Naive B cell (primary cell): ENCODE measurements at regions not wholly inside any gene's neighbourhood (a gene's known extent, or its start where the extent isn't known, plus 50 kb on each side); places are given as distances from the start of the nearest gene placed in this dataset.
"Not testable (repeated sequence)": the region's sequence is repeated elsewhere in the genome, so short reads cannot be mapped to it uniquely, and the experiment has no call there.

Source experiments
- ATAC-seq, 2 donors: fragments of 150-1000 bp; cut with Tn5 transposase; 2 replicates each; pipeline ENCODE4 v1.10.0; 2021; ENCODE audit warnings: low read depth in 2 of 2, mild to moderate bottlenecking in 2 of 2, moderate library complexity in 2 of 2
- DNase-seq: peaks from one replicate; pipeline ENCODE4 v3.0.0; 2022
- H3K27ac Mint-ChIP-seq, 6 donors: one replicate each; pipeline ENCODE4 v1.8.0; 2020 to 2022; ENCODE audit warnings: mild to moderate bottlenecking in 6 of 6, mixed read lengths in 6 of 6, moderate library complexity in 5 of 6, inconsistent platforms in 2 of 6
- H3K27me3 Mint-ChIP-seq, 3 donors: one replicate each; pipeline ENCODE4 v1.8.0; 2021 to 2022; ENCODE audit warnings: mixed read lengths in 3 of 3, mild to moderate bottlenecking in 1 of 3
- H3K36me3 Mint-ChIP-seq, 2 donors: one replicate each; pipeline ENCODE4 v1.8.0; 2020 to 2022; ENCODE audit warnings: mixed read lengths in 2 of 2, inconsistent platforms in 1 of 2, mild to moderate bottlenecking in 1 of 2
- H3K4me1 Mint-ChIP-seq, 3 donors: one replicate each; pipeline ENCODE4 v1.8.0; 2020 to 2022; ENCODE audit warnings: mixed read lengths in 3 of 3, inconsistent platforms in 1 of 3, mild to moderate bottlenecking in 1 of 3, moderate library complexity in 1 of 3
- H3K4me3 Mint-ChIP-seq, 8 donors: one replicate each; pipeline ENCODE4 v1.8.0; 2020 to 2022; ENCODE audit warnings: mild to moderate bottlenecking in 8 of 8, mixed read lengths in 8 of 8, moderate library complexity in 8 of 8, inconsistent platforms in 2 of 8
- H3K9me3 Mint-ChIP-seq, 7 donors: one replicate each; pipeline ENCODE4 v1.8.0; 2020 to 2022; ENCODE audit warnings: mixed read lengths in 7 of 7, mild to moderate bottlenecking in 5 of 7, inconsistent platforms in 2 of 7, moderate library complexity in 1 of 7

DNA sequence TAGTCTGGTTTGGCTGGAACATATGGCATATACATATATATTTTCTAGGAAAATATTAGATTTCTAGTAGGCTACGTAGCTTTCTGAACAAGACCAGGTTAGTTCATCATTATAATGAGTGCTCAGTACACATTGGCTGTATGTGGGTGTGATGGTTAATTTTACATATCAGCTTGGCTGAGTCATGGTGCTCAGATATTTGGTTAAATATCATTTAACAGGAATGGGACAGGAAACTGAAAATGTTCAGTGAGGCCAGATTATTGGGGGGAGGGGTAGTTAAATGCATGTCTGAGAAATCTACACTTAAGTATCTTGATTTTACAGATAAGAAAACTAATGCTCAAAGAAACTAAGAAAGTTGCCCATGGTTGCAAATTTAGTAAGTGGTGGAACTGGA, 160.1 kb downstream of the RBMX2 start:
- peaks cover 0 to 20% (median 9%) of the 10 kb centered on the region in 3 donors for H3K27me3 Mint-ChIP-seq
- no peak for ATAC-seq
- no peak overlapping the region for H3K4me3 Mint-ChIP-seq
- no peak overlapping the region for H3K27ac Mint-ChIP-seq
- DNase-seq: no peak
- peaks cover 0 to 3% (median 0%) of the 10 kb centered on the region in 7 donors for H3K9me3 Mint-ChIP-seq
- no peaks in the 10 kb centered on the region for H3K36me3 Mint-ChIP-seq
- peaks cover 0 to 6% (median 0%) of the 10 kb centered on the region in 3 donors for H3K4me1 Mint-ChIP-seq

DNA sequence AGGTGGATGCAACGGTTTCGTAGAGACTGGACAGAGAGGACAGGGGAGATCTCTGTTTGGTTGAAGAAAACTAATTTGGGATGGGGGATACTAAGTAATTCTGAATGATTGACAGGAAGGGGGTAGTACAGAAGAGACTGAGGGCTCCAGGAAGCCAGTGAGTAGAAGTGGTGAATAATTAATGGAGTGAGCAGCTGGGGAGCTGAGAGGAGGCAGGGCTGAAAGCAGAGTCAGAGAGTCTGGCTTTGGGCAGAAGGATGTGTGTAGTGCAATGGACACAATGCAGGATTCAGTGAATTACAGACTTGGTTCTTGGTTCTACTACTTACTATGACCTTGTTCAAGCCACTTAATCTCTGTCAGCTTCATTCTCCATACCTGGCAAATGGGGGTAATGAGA, 161.7 kb downstream of the RBMX2 start:
- Mint-ChIP-seq H3K27ac (no peak overlapping the region), H3K36me3 (no peaks in the 10 kb centered on the region)
- no peak for ATAC-seq

DNA sequence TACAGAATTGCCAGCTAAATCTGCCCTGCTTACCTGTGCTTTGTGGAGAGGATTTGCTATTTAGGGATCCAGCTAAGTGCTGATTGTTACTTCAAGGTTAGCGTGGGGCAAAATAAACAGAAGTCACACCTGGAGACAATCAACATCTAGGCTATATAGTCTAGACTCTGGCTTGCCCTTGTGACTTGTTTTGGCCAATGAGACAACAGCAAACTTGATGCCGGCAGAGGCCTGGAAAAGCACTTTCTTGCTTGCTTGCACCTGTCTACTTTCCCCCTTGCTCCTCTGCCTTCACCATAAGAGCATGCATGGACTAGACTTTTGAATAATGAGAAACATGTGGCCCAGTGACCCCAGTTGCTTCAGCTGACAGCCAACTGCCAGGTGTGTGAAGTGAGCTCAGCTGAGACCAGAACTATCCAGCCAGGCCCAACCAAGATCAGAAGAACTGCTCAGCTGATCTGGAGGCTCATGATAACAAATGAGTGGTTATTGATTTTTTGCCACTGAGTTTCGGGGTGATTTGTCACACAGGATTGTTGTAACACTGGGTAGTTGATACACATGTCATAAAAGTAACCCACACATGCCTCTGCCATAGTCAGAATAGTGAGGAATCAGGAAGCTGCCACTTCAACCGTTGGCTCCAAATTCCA, 164.4 kb downstream of the RBMX2 start:
- H3K27me3 Mint-ChIP-seq: peaks cover 0 to 18% (median 5%) of the 10 kb centered on the region in 3 donors
- ATAC-seq: no peak

More for the DNA sequence above, 161.7 kb downstream of the RBMX2 start:
- peaks cover 0 to 6% (median 0%) of the 10 kb centered on the region in 3 donors for H3K4me1 Mint-ChIP-seq
- peaks cover 0 to 5% (median 0%) of the 10 kb centered on the region in 7 donors for H3K9me3 Mint-ChIP-seq
- H3K4me3 Mint-ChIP-seq: no peak overlapping the region
- peaks cover 0 to 20% (median 9%) of the 10 kb centered on the region in 3 donors for H3K27me3 Mint-ChIP-seq
- no peak for DNase-seq

DNA sequence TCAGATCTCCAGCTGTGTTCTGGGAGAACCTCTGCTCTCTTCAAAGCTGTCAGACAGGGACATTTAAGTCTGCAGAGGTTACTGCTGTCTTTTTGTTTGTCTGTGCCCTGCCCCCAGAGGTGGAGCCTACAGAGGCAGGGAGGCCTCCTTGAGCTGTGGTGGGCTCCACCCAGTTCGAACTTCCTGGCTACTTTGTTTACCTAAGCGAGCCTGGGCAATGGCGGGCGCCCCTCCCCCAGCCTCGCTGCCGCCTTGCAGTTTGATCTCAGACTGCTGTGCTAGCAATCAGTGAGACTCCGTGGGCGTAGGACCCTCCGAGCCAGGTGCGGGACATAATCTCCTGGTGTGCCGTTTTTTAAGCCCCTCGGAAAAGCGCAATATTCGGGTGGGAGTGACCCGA, 171.2 kb downstream of the RBMX2 start:
- H3K27ac Mint-ChIP-seq, ATAC-seq, DNase-seq, H3K9me3 Mint-ChIP-seq, H3K36me3 Mint-ChIP-seq, H3K27me3 Mint-ChIP-seq, H3K4me3 Mint-ChIP-seq, H3K4me1 Mint-ChIP-seq: not testable (repeated sequence)

More for the DNA sequence above, 164.4 kb downstream of the RBMX2 start:
- H3K4me3 Mint-ChIP-seq: no peak overlapping the region
- DNase-seq: no peak
- H3K4me1 Mint-ChIP-seq: peaks cover 0 to 6% (median 0%) of the 10 kb centered on the region in 3 donors
- H3K9me3 Mint-ChIP-seq: peaks cover 0 to 5% (median 0%) of the 10 kb centered on the region in 7 donors
- no peak overlapping the region for H3K27ac Mint-ChIP-seq
- H3K36me3 Mint-ChIP-seq: no peaks in the 10 kb centered on the region
